HCT116 (cell line): ENCODE measurements at regions not wholly inside any gene's neighbourhood (a gene's known extent, or its start where the extent isn't known, plus 50 kb on each side); places are given as distances from the start of the nearest gene placed in this dataset.

Experiments
- ATAC-seq: fragments of 200-7000 bp; cut with Tn5 transposase; 2 replicates; pipeline ENCODE4 v1.9.1; 2020; ENCODE audit warnings: mild to moderate bottlenecking, moderate library complexity
- BruUV-seq: library from RNA; stranded (reverse); fragments of 400-500 nt; replicated peaks from 2 replicates; lab custom pipeline; 2021; lab: Mats Ljungman, UMichigan
- CTCF ChIA-PET: fragments of 300-600 bp; sonication (Branson Sonifier 250); formaldehyde crosslinking; loops from one replicate; lab custom pipeline; 2021; ENCODE audit warnings: antibody characterized with exemption; lab: Charles Lee
- POLR2A ChIA-PET: fragments of 300-600, 350-600 bp; sonication (Branson Sonifier 250); formaldehyde crosslinking; loops from one replicate; lab custom pipeline; 2021; ENCODE audit warnings: antibody characterized with exemption; lab: Charles Lee
- RAD21 ChIA-PET, 2 experiments: fragments of 300-600 bp; sonication (Branson Sonifier 250); formaldehyde crosslinking; loops; one replicate each; lab custom pipeline; 2023; ENCODE audit warnings: low total read pairs in 2 of 2; ENCODE audit not compliant: uncharacterized antibody in 2 of 2, unreplicated experiment in 2 of 2, low non-redundant PET in 1 of 2; lab: Charles Lee
- DNase-seq: peaks from one replicate; pipeline ENCODE4 v3.0.0-alpha.2; 2010; ENCODE audit warnings: low read depth, low spot score
- H2AFZ ChIP-seq: fragments of 200-600 bp; shearing (Covaris generic), sonication (generic); 2 replicates; pipeline ENCODE4 v1.6.1; 2017; ENCODE audit warnings: low read depth, mixed run types, mixed read lengths, antibody characterized with exemption, low read length; ENCODE audit not compliant: poor library complexity, severe bottlenecking
- H3K27ac ChIP-seq: 2 replicates; pipeline ENCODE4 v1.5.1; 2012; ENCODE audit warnings: low read depth, low read length
- H3K27me3 ChIP-seq: fragments of 200-600 bp; sonication (generic); 2 replicates; pipeline ENCODE4 v1.6.1; 2016; ENCODE audit warnings: mixed run types, low read length, mixed read lengths; ENCODE audit not compliant: insufficient read depth
- H3K36me3 ChIP-seq, 2 experiments: fragments of 200-500 bp in 1 of 2; fragments of 200-600 bp in 1 of 2; sonication (Bioruptor generic) in 1 of 2; sonication (generic) in 1 of 2; 2 replicates each; pipeline versions ENCODE4 v1.5.1 to v1.6.1; 2014 to 2016; ENCODE audit warnings: low read length in 2 of 2, inconsistent platforms in 1 of 2, mixed read lengths in 1 of 2, mixed run types in 1 of 2; ENCODE audit not compliant: insufficient read depth in 2 of 2, control insufficient read depth in 1 of 2
- H3K4me1 ChIP-seq, 2 experiments: fragments of 200-600 bp in 1 of 2; sonication (generic) in 1 of 2; 2 replicates each; pipeline versions ENCODE4 v1.5.1 to v1.6.1; 2012 to 2017; ENCODE audit warnings: low read length in 2 of 2, inconsistent platforms in 1 of 2, mild to moderate bottlenecking in 1 of 2, mixed read lengths in 1 of 2, mixed run types in 1 of 2, moderate library complexity in 1 of 2; ENCODE audit not compliant: insufficient read depth in 2 of 2, control insufficient read depth in 1 of 2
- H3K4me2 ChIP-seq: fragments of 200-600 bp; sonication (generic); 2 replicates; pipeline ENCODE4 v1.6.1; 2017; ENCODE audit warnings: mixed run types, low read length, mixed read lengths
- H3K4me3 ChIP-seq, 2 experiments: fragments of 200-600 bp in 1 of 2; sonication (generic) in 1 of 2; replicated peaks in 1 of 2; 2 replicates each; pipeline ENCODE4 v1.5.1; 2011 to 2016; ENCODE audit warnings: low read length in 2 of 2, control low read depth in 1 of 2, low read depth in 1 of 2, mild to moderate bottlenecking in 1 of 2, mixed read lengths in 1 of 2, mixed run types in 1 of 2
- H3K79me2 ChIP-seq: fragments of 200-600 bp; sonication (generic); 2 replicates; pipeline ENCODE4 v1.6.1; 2017; ENCODE audit warnings: mild to moderate bottlenecking, mixed run types, low read length, moderate library complexity, mixed read lengths; ENCODE audit not compliant: insufficient read depth
- H3K9ac ChIP-seq: fragments of 200-600 bp; sonication (generic); 2 replicates; pipeline ENCODE4 v1.6.1; 2016; ENCODE audit warnings: low read length, mixed read lengths
- H3K9me2 ChIP-seq: fragments of 200-600 bp; sonication (generic), shearing (Covaris generic); 2 replicates; pipeline ENCODE4 v1.6.1; 2017; ENCODE audit warnings: mixed run types, mild to moderate bottlenecking, moderate library complexity; ENCODE audit not compliant: insufficient read depth
- H3K9me3 ChIP-seq, 2 experiments: fragments of 200-500 bp in 1 of 2; fragments of 200-600 bp in 1 of 2; sonication (Bioruptor generic) in 1 of 2; sonication (generic) in 1 of 2; 2 replicates each; pipeline ENCODE4 v1.6.1; 2014 to 2017; ENCODE audit warnings: low read length in 2 of 2, mixed read lengths in 2 of 2, inconsistent platforms in 1 of 2, low read depth in 1 of 2, mild to moderate bottlenecking in 1 of 2, mixed run types in 1 of 2, moderate library complexity in 1 of 2; ENCODE audit not compliant: control insufficient read depth in 1 of 2, insufficient read depth in 1 of 2
- H4K20me1 ChIP-seq: fragments of 200-600 bp; sonication (generic), shearing (Covaris generic); 2 replicates; pipeline ENCODE4 v1.6.1; 2017; ENCODE audit warnings: mixed run types, mild to moderate bottlenecking, moderate library complexity; ENCODE audit not compliant: insufficient read depth
- EGR1 ChIP-seq: IDR thresholded peaks from 2 replicates; pipeline ENCODE4 v1.6.1; 2012; ENCODE audit warnings: low read depth
- POLR2A ChIP-seq: IDR thresholded peaks from 2 replicates; pipeline ENCODE4 v1.7.0; 2011; ENCODE audit warnings: borderline replicate concordance; ENCODE audit not compliant: insufficient read depth, insufficient read length; ENCODE audit errors: extremely low read depth
- SIN3A ChIP-seq: IDR thresholded peaks from 2 replicates; pipeline ENCODE4 v1.6.1; 2012; ENCODE audit warnings: low read depth
- TCF7L2 ChIP-seq: IDR thresholded peaks from 2 replicates; pipeline ENCODE4 v1.7.0; 2011; ENCODE audit warnings: borderline replicate concordance, inconsistent platforms; ENCODE audit not compliant: insufficient read depth, insufficient read length; ENCODE audit errors: extremely low read depth
- YY1 ChIP-seq: IDR thresholded peaks from 2 replicates; pipeline ENCODE4 v1.6.1; 2011; ENCODE audit warnings: low read length, low read depth, moderate library complexity, mild to moderate bottlenecking; ENCODE audit not compliant: insufficient replicate concordance; ENCODE audit errors: extremely low read depth
- ZNF274 ChIP-seq: fragments of 200-500 bp; sonication (Bioruptor generic); IDR thresholded peaks from 2 replicates; pipeline ENCODE4 v1.6.1; 2014; ENCODE audit warnings: mild to moderate bottlenecking, low read depth, low read length, inconsistent platforms
- intact Hi-C: fragments of 100-400 bp; cut with micrococcal nuclease; formaldehyde crosslinking; loops from 2 replicates; pipeline ENCODE4 v1.10.0; 2022
- TF ChIP-seq, protein P1 (sequence below): IDR thresholded peaks from 2 replicates; pipeline ENCODE4 v1.6.1; 2011; ENCODE audit warnings: mild to moderate bottlenecking, low read length, moderate library complexity; ENCODE audit not compliant: insufficient replicate concordance; ENCODE audit errors: extremely low read depth

- no peaks in the 10 kb centered on the region for H3K9me2 ChIP-seq
- RAD21 ChIA-PET = no interaction called here
These were observed 52.5 kb upstream of the LEP start for GRCh38 chr7:128188396-128189230.

More at GRCh38 chr7:128188396-128189230, 52.5 kb upstream of the LEP start:
- no peaks in the 10 kb centered on the region for H3K4me1 ChIP-seq
- H3K4me2 ChIP-seq = no peak overlapping the region
- no peak overlapping the region for H3K4me3 ChIP-seq
- no peak for DNase-seq
- H2AFZ ChIP-seq = no peak overlapping the region
- no peak for ATAC-seq
- BruUV-seq = no TSS peak
- no peaks in the 10 kb centered on the region for H3K36me3 ChIP-seq
- no peaks in the 10 kb centered on the region for H4K20me1 ChIP-seq
- no peaks in the 10 kb centered on the region for H3K79me2 ChIP-seq
- ChIA-PET POLR2A (no interaction called here), CTCF (no interaction called here)
- H3K9me3 ChIP-seq = no peaks in the 10 kb centered on the region
- no peaks in the 10 kb centered on the region for H3K27me3 ChIP-seq
- H3K27ac ChIP-seq = no peak overlapping the region
- intact Hi-C loops = no loop called here
- TF ChIP-seq POLR2A = no peak
- no peak for TF ChIP-seq TCF7L2
- TF ChIP-seq EGR1 = no peak
- TF ChIP-seq ZNF274 = no peak
- TF ChIP-seq, protein P1, sequence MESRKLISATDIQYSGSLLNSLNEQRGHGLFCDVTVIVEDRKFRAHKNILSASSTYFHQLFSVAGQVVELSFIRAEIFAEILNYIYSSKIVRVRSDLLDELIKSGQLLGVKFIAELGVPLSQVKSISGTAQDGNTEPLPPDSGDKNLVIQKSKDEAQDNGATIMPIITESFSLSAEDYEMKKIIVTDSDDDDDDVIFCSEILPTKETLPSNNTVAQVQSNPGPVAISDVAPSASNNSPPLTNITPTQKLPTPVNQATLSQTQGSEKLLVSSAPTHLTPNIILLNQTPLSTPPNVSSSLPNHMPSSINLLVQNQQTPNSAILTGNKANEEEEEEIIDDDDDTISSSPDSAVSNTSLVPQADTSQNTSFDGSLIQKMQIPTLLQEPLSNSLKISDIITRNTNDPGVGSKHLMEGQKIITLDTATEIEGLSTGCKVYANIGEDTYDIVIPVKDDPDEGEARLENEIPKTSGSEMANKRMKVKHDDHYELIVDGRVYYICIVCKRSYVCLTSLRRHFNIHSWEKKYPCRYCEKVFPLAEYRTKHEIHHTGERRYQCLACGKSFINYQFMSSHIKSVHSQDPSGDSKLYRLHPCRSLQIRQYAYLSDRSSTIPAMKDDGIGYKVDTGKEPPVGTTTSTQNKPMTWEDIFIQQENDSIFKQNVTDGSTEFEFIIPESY = no peak
- TF ChIP-seq YY1 = no peak
- TF ChIP-seq SIN3A = no peak
- H3K9ac ChIP-seq = no peak overlapping the region
